ENCODE measurements at regions not wholly inside any gene's neighbourhood (a gene's known extent, or its start where the extent isn't known, plus 50 kb on each side); places are given as distances from the start of the nearest gene placed in this dataset.

- no TSS peak for BruUV-seq (replicated peaks)
- no peaks in the 10 kb centered on the region for H3K9me3 ChIP-seq (ENCODE audit: control insufficient read depth, insufficient read depth, low read depth, low read length)
- intact Hi-C loops (cut with micrococcal nuclease; ENCODE audit: unreplicated experiment) (no loop called here), in situ Hi-C loops (cut with HindIII; ENCODE audit: low pct_unique_long_range_greater_than_20kb, low sequenced_read_pairs) (no loop called here)
- no peaks in the 10 kb centered on the region for H3K36me3 ChIP-seq (ENCODE audit: control insufficient read depth, insufficient read depth, low read length)
- no peak overlapping the region for H3K27ac ChIP-seq (ENCODE audit: low read length)
- no peak overlapping the region for H3K4me3 ChIP-seq (ENCODE audit: low read depth in 2 of 2, low read length in 2 of 2)
- POLR2A ChIA-PET: no interaction called here
- CTCF ChIA-PET: no interaction called here
- DNase-seq (ENCODE audit: low read depth, low spot score): no peak
- H3K4me1 ChIP-seq (ENCODE audit: control insufficient read depth, insufficient read depth, low read length): no peaks in the 10 kb centered on the region
- no peak for ATAC-seq
- no peaks in the 10 kb centered on the region for H3K27me3 ChIP-seq (ENCODE audit: control insufficient read depth, insufficient read depth, low read length)
- TF ChIP-seq POLR2AphosphoS5 (IDR thresholded peaks at IDR 0.05; ENCODE audit: low read depth, low read length) (no peak), TCF7L2 (IDR thresholded peaks at IDR 0.05; ENCODE audit: low read depth, low read length) (no peak), SIN3A (IDR thresholded peaks at IDR 0.05; ENCODE audit: borderline replicate concordance, insufficient read depth, low read depth, low read length) (no peak), REST (IDR thresholded peaks at IDR 0.05; ENCODE audit: insufficient read depth in 1 of 2, low read depth in 2 of 2, low read length in 1 of 2) (no peak)
- TF ChIP-seq, protein P1, sequence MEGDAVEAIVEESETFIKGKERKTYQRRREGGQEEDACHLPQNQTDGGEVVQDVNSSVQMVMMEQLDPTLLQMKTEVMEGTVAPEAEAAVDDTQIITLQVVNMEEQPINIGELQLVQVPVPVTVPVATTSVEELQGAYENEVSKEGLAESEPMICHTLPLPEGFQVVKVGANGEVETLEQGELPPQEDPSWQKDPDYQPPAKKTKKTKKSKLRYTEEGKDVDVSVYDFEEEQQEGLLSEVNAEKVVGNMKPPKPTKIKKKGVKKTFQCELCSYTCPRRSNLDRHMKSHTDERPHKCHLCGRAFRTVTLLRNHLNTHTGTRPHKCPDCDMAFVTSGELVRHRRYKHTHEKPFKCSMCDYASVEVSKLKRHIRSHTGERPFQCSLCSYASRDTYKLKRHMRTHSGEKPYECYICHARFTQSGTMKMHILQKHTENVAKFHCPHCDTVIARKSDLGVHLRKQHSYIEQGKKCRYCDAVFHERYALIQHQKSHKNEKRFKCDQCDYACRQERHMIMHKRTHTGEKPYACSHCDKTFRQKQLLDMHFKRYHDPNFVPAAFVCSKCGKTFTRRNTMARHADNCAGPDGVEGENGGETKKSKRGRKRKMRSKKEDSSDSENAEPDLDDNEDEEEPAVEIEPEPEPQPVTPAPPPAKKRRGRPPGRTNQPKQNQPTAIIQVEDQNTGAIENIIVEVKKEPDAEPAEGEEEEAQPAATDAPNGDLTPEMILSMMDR (IDR thresholded peaks at IDR 0.05): no peak
These were observed 476.8 kb upstream of the CYLC2 start for GRCh38 chr9:102518324-102518723.

DNA sequence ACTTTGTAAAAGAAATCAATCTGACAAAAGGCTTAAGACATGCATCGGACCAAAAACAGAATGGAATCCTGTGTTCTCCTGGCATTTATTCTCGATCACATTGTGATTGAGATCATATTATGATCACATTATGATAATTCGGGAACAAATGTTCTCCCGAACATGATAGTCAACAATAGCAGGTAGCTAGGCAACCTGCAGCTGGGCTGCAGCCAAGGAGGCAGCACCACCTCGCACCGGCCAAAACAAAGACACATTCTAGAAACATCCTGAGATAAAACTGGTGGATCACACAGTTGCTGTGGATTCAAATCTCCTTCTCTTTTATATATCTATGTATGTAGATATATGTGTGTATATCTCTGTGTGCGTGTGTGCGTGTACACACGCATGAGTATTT lies 480.6 kb upstream of the CYLC2 start:
- ChIA-PET POLR2A (no interaction called here), CTCF (no interaction called here)
- in situ Hi-C loops (cut with HindIII; ENCODE audit: low pct_unique_long_range_greater_than_20kb, low sequenced_read_pairs): no loop called here
- Histone ChIP-seq H3K27ac (ENCODE audit: low read length) (no peak overlapping the region), H3K4me1 (ENCODE audit: control insufficient read depth, insufficient read depth, low read length) (no peaks in the 10 kb centered on the region), H3K36me3 (ENCODE audit: control insufficient read depth, insufficient read depth, low read length) (no peaks in the 10 kb centered on the region), H3K9me3 (ENCODE audit: control insufficient read depth, insufficient read depth, low read depth, low read length) (no peaks in the 10 kb centered on the region), H3K4me3 (ENCODE audit: low read depth in 2 of 2, low read length in 2 of 2) (no peak overlapping the region), H3K27me3 (ENCODE audit: control insufficient read depth, insufficient read depth, low read length) (no peaks in the 10 kb centered on the region)
- no TSS peak for BruUV-seq (replicated peaks)
- DNase-seq (ENCODE audit: low read depth, low spot score): no peak
- TF ChIP-seq, protein P1 (IDR thresholded peaks at IDR 0.05): no peak
- TF ChIP-seq SIN3A (IDR thresholded peaks at IDR 0.05; ENCODE audit: borderline replicate concordance, insufficient read depth, low read depth, low read length): no peak
- TF ChIP-seq REST (IDR thresholded peaks at IDR 0.05; ENCODE audit: insufficient read depth in 1 of 2, low read depth in 2 of 2, low read length in 1 of 2): no peak
- no peak for TF ChIP-seq POLR2AphosphoS5 (IDR thresholded peaks at IDR 0.05; ENCODE audit: low read depth, low read length)
- no peak for TF ChIP-seq TCF7L2 (IDR thresholded peaks at IDR 0.05; ENCODE audit: low read depth, low read length)
- no peak for ATAC-seq
- intact Hi-C loops (cut with micrococcal nuclease; ENCODE audit: unreplicated experiment): no loop called here
